ENCODE measurements at regions not wholly inside any gene's neighbourhood (a gene's known extent, or its start where the extent isn't known, plus 50 kb on each side); places are given as distances from the start of the nearest gene placed in this dataset.
"Not testable (repeated sequence)": the region's sequence is repeated elsewhere in the genome, so short reads cannot be mapped to it uniquely, and the experiment has no call there.

DNA sequence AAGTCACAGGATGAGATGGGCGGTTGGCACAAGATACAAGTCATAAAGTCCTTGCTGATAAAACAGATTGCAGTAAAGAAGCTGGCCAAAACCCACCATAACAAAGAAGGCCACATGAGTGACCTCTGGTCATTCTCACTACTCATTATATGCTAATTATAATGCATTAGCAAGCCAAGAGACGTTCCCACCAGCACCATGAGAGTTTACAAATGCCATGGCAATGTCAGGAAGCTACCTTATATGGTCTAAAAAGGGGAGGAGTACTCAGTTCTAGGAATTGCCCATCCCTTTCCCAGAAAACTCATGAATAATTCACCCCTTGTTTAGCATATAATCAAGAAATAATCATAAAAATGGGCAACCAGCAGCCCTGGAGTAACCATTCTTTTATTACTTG, 74.9 kb upstream of the APP start:
- DNase-seq: no peak
- H3K36me3 ChIP-seq: no peaks in the 10 kb centered on the region
- H3K9me3 ChIP-seq: no peaks in the 10 kb centered on the region
- no peak for ATAC-seq
- TF ChIP-seq CTCF (IDR thresholded peaks at IDR 0.05): no peak
- H3K27me3 ChIP-seq (ENCODE audit: low read depth): no peaks in the 10 kb centered on the region
- H3K4me1 ChIP-seq: no peaks in the 10 kb centered on the region
- no peak overlapping the region for H3K4me3 ChIP-seq
- H3K27ac ChIP-seq: no peak overlapping the region
- intact Hi-C loops (cut with DNase I): no loop called here

DNA sequence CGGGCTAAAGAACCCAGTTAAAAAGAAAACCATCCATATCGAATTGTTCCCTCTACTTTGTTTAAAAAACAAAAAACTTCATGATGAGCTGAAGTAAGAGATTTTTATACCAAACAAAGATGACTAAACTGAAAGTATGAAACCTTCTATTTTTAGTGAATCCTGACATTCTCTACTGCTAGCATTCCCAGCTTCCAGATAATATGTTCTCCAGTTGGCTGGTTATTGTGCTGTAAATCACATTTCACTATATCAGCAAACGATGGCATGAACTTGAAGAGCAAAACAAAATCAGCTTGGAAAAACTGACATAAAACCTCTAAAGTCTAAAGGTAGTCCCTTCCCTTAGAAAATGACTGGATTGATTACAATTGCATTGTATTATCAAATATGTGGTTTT, 68.1 kb upstream of the APP start:
- H3K36me3 ChIP-seq: no peaks in the 10 kb centered on the region
- ATAC-seq (no peak), DNase-seq (no peak)
- no peaks in the 10 kb centered on the region for H3K9me3 ChIP-seq
- no peaks in the 10 kb centered on the region for H3K4me1 ChIP-seq
- no peak overlapping the region for H3K4me3 ChIP-seq
- intact Hi-C loops (cut with DNase I): no loop called here
- no peak for TF ChIP-seq CTCF (IDR thresholded peaks at IDR 0.05)
- H3K27ac ChIP-seq: no peak overlapping the region
- H3K27me3 ChIP-seq (ENCODE audit: low read depth): no peaks in the 10 kb centered on the region

- ATAC-seq (no peak), DNase-seq (no peak)
- Histone ChIP-seq H3K27ac (no peak overlapping the region), H3K27me3 (ENCODE audit: low read depth) (no peaks in the 10 kb centered on the region), H3K36me3 (no peaks in the 10 kb centered on the region), H3K4me3 (no peak overlapping the region), H3K4me1 (no peaks in the 10 kb centered on the region), H3K9me3 (no peaks in the 10 kb centered on the region)
- no peak for TF ChIP-seq CTCF (IDR thresholded peaks at IDR 0.05)
- intact Hi-C loops (cut with DNase I): no loop called here
These were observed 65.7 kb upstream of the APP start for GRCh38 chr21:26236281-26236680.

GRCh38 chr21:26233297-26233696, 62.7 kb upstream of the APP start:
- H3K27ac ChIP-seq; H3K36me3 ChIP-seq; DNase-seq; ATAC-seq; H3K9me3 ChIP-seq; H3K27me3 ChIP-seq (ENCODE audit: low read depth); H3K4me1 ChIP-seq; H3K4me3 ChIP-seq; intact Hi-C loops (cut with DNase I): not testable (repeated sequence)

GRCh38 chr21:26232491-26232890, 61.9 kb upstream of the APP start:
- intact Hi-C loops (cut with DNase I); H3K27ac ChIP-seq; H3K36me3 ChIP-seq; H3K4me3 ChIP-seq; ATAC-seq; H3K9me3 ChIP-seq; DNase-seq; H3K4me1 ChIP-seq; H3K27me3 ChIP-seq (ENCODE audit: low read depth): not testable (repeated sequence)

GRCh38 chr21:26227130-26227529, 56.6 kb upstream of the APP start:
- no peaks in the 10 kb centered on the region for H3K9me3 ChIP-seq
- no peak overlapping the region for H3K27ac ChIP-seq
- H3K4me3 ChIP-seq: no peak overlapping the region
- TF ChIP-seq CTCF (IDR thresholded peaks at IDR 0.05): no peak
- H3K36me3 ChIP-seq: no peaks in the 10 kb centered on the region
- ATAC-seq (no peak), DNase-seq (no peak)
- H3K27me3 ChIP-seq (ENCODE audit: low read depth): no peaks in the 10 kb centered on the region
- intact Hi-C loops (cut with DNase I): no loop called here
- H3K4me1 ChIP-seq: no peaks in the 10 kb centered on the region

DNA sequence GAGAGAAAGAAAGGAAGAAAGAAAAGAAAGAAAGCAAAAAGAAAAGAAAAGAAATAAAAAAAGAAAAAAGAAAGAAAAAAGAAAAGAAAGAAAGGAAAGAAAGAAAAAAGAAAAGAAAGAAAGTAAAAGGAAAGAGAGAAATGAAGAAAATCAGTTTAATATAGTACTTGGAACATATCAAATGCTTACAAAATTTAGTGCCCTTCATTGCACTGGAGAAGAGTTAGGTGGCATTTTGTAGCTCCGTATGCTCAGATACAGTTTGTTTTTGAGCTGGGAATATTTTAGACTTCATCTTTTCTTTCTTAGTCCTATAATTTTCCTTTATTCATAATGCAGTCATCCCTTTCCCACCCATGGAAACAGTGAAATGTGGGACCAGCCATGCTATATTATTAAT, 56.2 kb upstream of the APP start:
- H3K9me3 ChIP-seq: no peaks in the 10 kb centered on the region
- DNase-seq (no peak), ATAC-seq (no peak)
- H3K27ac ChIP-seq: no peak overlapping the region
- H3K27me3 ChIP-seq (ENCODE audit: low read depth): no peaks in the 10 kb centered on the region
- H3K36me3 ChIP-seq: no peaks in the 10 kb centered on the region
- H3K4me3 ChIP-seq: no peak overlapping the region
- H3K4me1 ChIP-seq: no peaks in the 10 kb centered on the region
- TF ChIP-seq CTCF (IDR thresholded peaks at IDR 0.05): no peak
- intact Hi-C loops (cut with DNase I): no loop called here

Measured in lower lobe of right lung (tissue), 2 donors.